K562 (cell line): ENCODE measurements at regions not wholly inside any gene's neighbourhood (a gene's known extent, or its start where the extent isn't known, plus 50 kb on each side); places are given as distances from the start of the nearest gene placed in this dataset.

Experiments
- ATAC-seq: fragments of 200-7000 bp; cut with Tn5 transposase; 3 replicates; pipeline ENCODE4 v1.9.1; 2020; ENCODE audit warnings: moderate library complexity
- BruUV-seq: library from RNA; stranded (reverse); fragments of 400-500 nt; replicated peaks from 2 replicates; lab custom pipeline; 2021; lab: Mats Ljungman, UMichigan
- CTCF ChIA-PET: fragments of 300-600 bp; formaldehyde crosslinking; extraction: SDS; loops from one replicate; lab custom pipeline; 2021; ENCODE audit warnings: low intra/inter-chr PET ratio; lab: Yijun Ruan, JAX
- POLR2A ChIA-PET: fragments of 300-600, 350-650 bp; sonication (Branson Sonifier 250); formaldehyde crosslinking; extraction: SDS; loops from one replicate; lab custom pipeline; 2021; ENCODE audit warnings: antibody characterized with exemption, inconsistent platforms; lab: Yijun Ruan, JAX
- DNase-seq, 4 experiments: peaks; one replicate each; pipeline versions ENCODE4 v3.0.0 to v3.0.0-alpha.2; 2011 to 2018; ENCODE audit warnings: low spot score in 3 of 4, mixed read lengths in 3 of 4; ENCODE audit errors: extremely low read depth in 1 of 4
- FAIRE-seq: peaks from 2 replicates; lab custom pipeline; 2011; peaks lifted over from hg19 to GRCh38; lab: Jason Lieb, UNC
- H2AFZ ChIP-seq: 2 replicates; pipeline ENCODE4 v1.6.0; 2011; ENCODE audit warnings: low read depth, low read length, control low read depth, inconsistent platforms
- H3K27ac ChIP-seq: fragments of 200-600 bp; 3 replicates; pipeline ENCODE4 v1.8.0; 2011; ENCODE audit warnings: low read depth, mild to moderate bottlenecking, control low read depth, inconsistent platforms, low read length, moderate library complexity, mixed read lengths; ENCODE audit errors: extremely low read depth
- H3K27me3 ChIP-seq, 2 experiments: fragments of 300-600 bp in 1 of 2; 2 replicates in 1 of 2; 3 replicates in 1 of 2; pipeline versions ENCODE4 v1.6.0 to v1.8.0; 2011; ENCODE audit warnings: inconsistent platforms in 2 of 2, low read length in 2 of 2, mild to moderate bottlenecking in 1 of 2, mixed read lengths in 1 of 2, moderate library complexity in 1 of 2; ENCODE audit not compliant: control insufficient read depth in 2 of 2, insufficient read depth in 2 of 2
- H3K36me3 ChIP-seq: fragments of 300-600 bp; 3 replicates; pipeline ENCODE4 v1.8.0; 2011; ENCODE audit warnings: mild to moderate bottlenecking, low read length, inconsistent platforms; ENCODE audit not compliant: control insufficient read depth, insufficient read depth
- H3K4me1 ChIP-seq, 2 experiments: fragments of 200-600 bp in 1 of 2; replicated peaks in 1 of 2; 2 replicates in 1 of 2; 3 replicates in 1 of 2; pipeline versions ENCODE4 v1.5.1 to v1.8.0; 2011; ENCODE audit warnings: inconsistent platforms in 2 of 2, low read length in 2 of 2, mild to moderate bottlenecking in 1 of 2, mixed read lengths in 1 of 2, moderate library complexity in 1 of 2; ENCODE audit not compliant: control insufficient read depth in 2 of 2, insufficient read depth in 2 of 2
- H3K4me2 ChIP-seq: 2 replicates; pipeline ENCODE4 v1.6.1; 2011; ENCODE audit warnings: low read length, control low read depth, inconsistent platforms, mixed read lengths; ENCODE audit not compliant: insufficient read depth
- H3K4me3 ChIP-seq: fragments of 200-600 bp; sonication (generic), shearing (Covaris generic); 2 replicates; pipeline ENCODE4 v1.5.1; 2016; ENCODE audit warnings: control low read depth, inconsistent platforms
- H3K79me2 ChIP-seq: fragments of 200-600 bp; 3 replicates; pipeline ENCODE4 v1.8.0; 2011; ENCODE audit warnings: low read length, inconsistent platforms; ENCODE audit not compliant: control insufficient read depth, insufficient read depth
- H3K9ac ChIP-seq, 2 experiments: 2 replicates each; pipeline versions ENCODE4 v1.6.0 to v1.6.1; 2011; ENCODE audit warnings: low read depth in 2 of 2, low read length in 2 of 2, control low read depth in 1 of 2, inconsistent platforms in 1 of 2, mild to moderate bottlenecking in 1 of 2, mixed read lengths in 1 of 2; ENCODE audit not compliant: insufficient read depth in 1 of 2
- H3K9me1 ChIP-seq: one replicate; pipeline ENCODE4 v1.6.0; 2011; ENCODE audit warnings: inconsistent platforms, mild to moderate bottlenecking, low read length, moderate library complexity; ENCODE audit not compliant: control insufficient read depth, insufficient read depth
- H3K9me3 ChIP-seq: replicated peaks from 2 replicates; pipeline ENCODE4 v1.5.1; 2011; ENCODE audit warnings: low read depth, low read length, inconsistent platforms; ENCODE audit not compliant: control insufficient read depth, insufficient read depth
- H4K20me1 ChIP-seq: replicated peaks from 2 replicates; pipeline ENCODE4 v1.6.1; 2011; ENCODE audit warnings: low read length, inconsistent platforms, mixed read lengths; ENCODE audit not compliant: control insufficient read depth, insufficient read depth
- PHTF2 ChIP-seq: fragments of 250-450 bp; sonication (Bioruptor Pico); IDR thresholded peaks from 2 replicates; pipeline ENCODE4 v1.5.0; 2021; ENCODE audit warnings: mild to moderate bottlenecking
- PRPF4 ChIP-seq: fragments of 200-400 bp; formaldehyde crosslinking; IDR thresholded peaks from one replicate; pipeline ENCODE4 v1.6.1; 2017; ENCODE audit warnings: low read length, low read depth, mild to moderate bottlenecking; ENCODE audit not compliant: insufficient read depth, poor library complexity, severe bottlenecking
- ZNF146 ChIP-seq: IDR thresholded peaks from one replicate; pipeline ENCODE4 v1.6.1; 2018; ENCODE audit warnings: missing compliant biosample characterization; ENCODE audit not compliant: unreplicated experiment
- WGBS: fragments of 100-300 bp; shearing (Covaris generic); methylation state at CpG from one replicate; pipeline ENCODE4 v1.1.6; 2016; ENCODE audit warnings: low coverage, mixed read lengths; ENCODE audit not compliant: insufficient coverage; ENCODE audit errors: missing lambda C conversion rate; 5-methylcytosine and 5-hydroxymethylcytosine counted together
- in situ Hi-C: fragments of 300-500 bp; cut with MboI; formaldehyde crosslinking; loops from 4 replicates; pipeline ENCODE4 v1.15.0; 2018; ENCODE audit warnings: inconsistent platforms, mixed read lengths
- intact Hi-C: fragments of 100-400 bp; cut with micrococcal nuclease; formaldehyde crosslinking; loops from 2 replicates; pipeline ENCODE4 v1.14.2; 2022

DNA sequence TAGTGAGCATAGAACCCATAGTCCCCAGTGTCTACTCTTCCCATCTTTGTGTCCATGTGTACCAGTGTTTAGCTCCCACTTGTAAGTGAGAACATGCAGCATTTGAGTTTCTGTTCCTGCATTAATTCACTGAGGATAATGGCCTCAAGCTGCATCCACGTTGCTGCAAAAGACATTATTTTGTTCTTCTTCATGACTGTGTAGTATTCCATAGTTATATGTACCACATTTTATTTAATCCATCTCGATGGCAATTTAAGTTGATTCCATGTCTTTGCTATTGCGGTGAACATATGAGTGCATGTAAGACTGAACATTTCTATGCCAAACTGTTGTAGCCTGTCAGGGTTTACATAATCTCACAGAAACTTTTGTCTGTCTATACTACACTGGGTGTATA is 237.2 kb downstream of the IPO8 start:
- DNase-seq (no peak), FAIRE-seq (no peak), ATAC-seq (no peak)
- POLR2A ChIA-PET = no interaction called here
- no TSS peak for BruUV-seq
- no peak for TF ChIP-seq PHTF2 (CRISPR knock-in tag)
- peak; percentile 71 for TF ChIP-seq ZNF146 (CRISPR knock-in tag)
- Histone ChIP-seq H3K4me3 (no peak overlapping the region), H3K4me2 (no peak overlapping the region), H3K4me1 (peaks cover 0 to 5% of the 10 kb centered on the region in 2 experiments; a peak in 2 of 5 replicates), H4K20me1 (no peaks in the 10 kb centered on the region), H3K27me3 (peaks cover under 1 to 8% of the 10 kb centered on the region in 2 experiments; a peak in 2 of 5 replicates), H3K27ac (no peak overlapping the region), H3K9me3 (no peaks in the 10 kb centered on the region), H3K9ac (no peak overlapping the region), H3K79me2 (no peaks in the 10 kb centered on the region), H2AFZ (no peak overlapping the region), H3K9me1 (no peaks in the 10 kb centered on the region), H3K36me3 (no peaks in the 10 kb centered on the region)
- in situ Hi-C loops (no loop called here), intact Hi-C loops (no loop called here)
- CTCF ChIA-PET = no interaction called here
- WGBS = 0% methylated on average over 3 of the region's 3 CpGs

GRCh38 chr12:30457621-30458289 is 237.9 kb downstream of the IPO8 start:
- FAIRE-seq = peak; percentile 70
- Histone ChIP-seq H3K4me3 (no peak overlapping the region), H3K36me3 (no peaks in the 10 kb centered on the region), H4K20me1 (no peaks in the 10 kb centered on the region), H3K9me3 (no peaks in the 10 kb centered on the region), H2AFZ (no peak overlapping the region), H3K4me2 (no peak overlapping the region), H3K4me1 (peaks cover 0 to 5% of the 10 kb centered on the region in 2 experiments; a peak in 1 of 5 replicates), H3K9ac (no peak overlapping the region), H3K27me3 (peaks cover 2 to 8% of the 10 kb centered on the region in 2 experiments; a peak in 2 of 5 replicates), H3K27ac (no peak overlapping the region), H3K79me2 (no peaks in the 10 kb centered on the region), H3K9me1 (no peaks in the 10 kb centered on the region)
- CTCF ChIA-PET = no interaction called here
- no TSS peak for BruUV-seq
- intact Hi-C loops = no loop called here
- in situ Hi-C loops = no loop called here
- ATAC-seq = peak; percentile 79
- 0% methylated on average over 3 of the region's 3 CpGs for WGBS
- POLR2A ChIA-PET = interaction anchor here (0.7 to 1.1 kb wide), 2 partner anchors 9 to 45 kb away, joined by 3 read pairs; no protein-coding TSS in a partner anchor
- peak; percentile 41 to 59 (median 44) for DNase-seq
- no peak for TF ChIP-seq PRPF4
